Astrocyte (in vitro differentiated cells and primary cell): ENCODE measurements at regions not wholly inside any gene's neighbourhood (a gene's known extent, or its start where the extent isn't known, plus 50 kb on each side); places are given as distances from the start of the nearest gene placed in this dataset.
A peak's percentile ranks its signal among the peaks of the same experiment; 100 is the strongest.
"Not testable (repeated sequence)": the region's sequence is repeated elsewhere in the genome, so short reads cannot be mapped to it uniquely, and the experiment has no call there.

Source experiments
- DNase-seq: peaks from one replicate; pipeline ENCODE4 v3.0.0-alpha.2; 2010; ENCODE audit warnings: low read depth
- FAIRE-seq: peaks from 2 replicates; lab custom pipeline; 2011; peaks lifted over from hg19 to GRCh38; lab: Jason Lieb, UNC
- H2AFZ ChIP-seq: 2 replicates; pipeline ENCODE4 v1.6.0; 2012; ENCODE audit warnings: low read depth, low read length, inconsistent platforms
- H3K27ac ChIP-seq: 2 replicates; pipeline ENCODE4 v1.5.1; 2011; ENCODE audit warnings: low read depth, low read length, inconsistent platforms
- H3K27me3 ChIP-seq: 2 replicates; pipeline ENCODE4 v1.6.0; 2011; ENCODE audit warnings: low read length, inconsistent platforms; ENCODE audit not compliant: insufficient read depth
- H3K36me3 ChIP-seq: 2 replicates; pipeline ENCODE4 v1.5.1; 2011; ENCODE audit warnings: low read length, inconsistent platforms; ENCODE audit not compliant: insufficient read depth
- H3K4me1 ChIP-seq: 2 replicates; pipeline ENCODE4 v1.5.1; 2011; ENCODE audit warnings: low read length, inconsistent platforms; ENCODE audit not compliant: insufficient read depth
- H3K4me2 ChIP-seq: 2 replicates; pipeline ENCODE4 v1.6.0; 2012; ENCODE audit warnings: low read length, inconsistent platforms
- H3K4me3 ChIP-seq: 2 replicates; pipeline ENCODE4 v1.5.1; 2011; ENCODE audit warnings: low read depth, mild to moderate bottlenecking, low read length, inconsistent platforms; ENCODE audit not compliant: insufficient read depth
- H3K79me2 ChIP-seq: 2 replicates; pipeline ENCODE4 v1.6.0; 2012; ENCODE audit warnings: mild to moderate bottlenecking, low read length, inconsistent platforms; ENCODE audit not compliant: insufficient read depth
- H3K9ac ChIP-seq: 2 replicates; pipeline ENCODE4 v1.6.0; 2012; ENCODE audit warnings: mild to moderate bottlenecking, low read length, inconsistent platforms
- H3K9me3 ChIP-seq: 2 replicates; pipeline ENCODE4 v1.5.1; 2012; ENCODE audit warnings: low read depth, mild to moderate bottlenecking, low read length, inconsistent platforms; ENCODE audit not compliant: insufficient read depth
- H4K20me1 ChIP-seq: 2 replicates; pipeline ENCODE4 v1.6.0; 2012; ENCODE audit warnings: low read length, inconsistent platforms; ENCODE audit not compliant: insufficient read depth
- H3K27ac Mint-ChIP-seq: one replicate; pipeline ENCODE4 v1.8.0; 2021; ENCODE audit warnings: mild to moderate bottlenecking, mixed read lengths; ENCODE audit not compliant: unreplicated experiment
- H3K27me3 Mint-ChIP-seq: one replicate; pipeline ENCODE4 v1.8.0; 2021; ENCODE audit warnings: low read depth, mixed read lengths; ENCODE audit not compliant: unreplicated experiment
- H3K36me3 Mint-ChIP-seq: one replicate; pipeline ENCODE4 v1.8.0; 2021; ENCODE audit warnings: low read depth, mixed read lengths; ENCODE audit not compliant: unreplicated experiment
- H3K4me1 Mint-ChIP-seq: one replicate; pipeline ENCODE4 v1.8.0; 2021; ENCODE audit warnings: low read depth, mixed read lengths; ENCODE audit not compliant: unreplicated experiment
- H3K4me3 Mint-ChIP-seq: one replicate; pipeline ENCODE4 v1.8.0; 2021; ENCODE audit warnings: mild to moderate bottlenecking, moderate library complexity, mixed read lengths; ENCODE audit not compliant: unreplicated experiment
- H3K9me3 Mint-ChIP-seq: one replicate; pipeline ENCODE4 v1.8.0; 2021; ENCODE audit warnings: mild to moderate bottlenecking, mixed read lengths; ENCODE audit not compliant: unreplicated experiment
- CTCF ChIP-seq: IDR thresholded peaks from 2 replicates; pipeline ENCODE4 v1.5.1; 2011; ENCODE audit warnings: low read depth, mild to moderate bottlenecking, inconsistent platforms, low read length, moderate library complexity; ENCODE audit not compliant: insufficient read depth
- EZH2 ChIP-seq: IDR thresholded peaks from 2 replicates; pipeline ENCODE4 v1.6.1; 2012; ENCODE audit warnings: mild to moderate bottlenecking, low read length, inconsistent platforms; ENCODE audit not compliant: insufficient read depth

GRCh38 chr14:28983279-28983678 is 216.7 kb downstream of the FOXG1 start:
- Mint-ChIP-seq H3K36me3 (no peaks in the 10 kb centered on the region), H3K4me3 (no peak overlapping the region), H3K4me1 (no peaks in the 10 kb centered on the region), H3K27me3 (no peaks in the 10 kb centered on the region), H3K27ac (no peak overlapping the region), H3K9me3 (no peaks in the 10 kb centered on the region)
- Histone ChIP-seq H3K27ac (no peak overlapping the region), H3K9ac (no peak overlapping the region), H4K20me1 (no peaks in the 10 kb centered on the region), H3K4me1 (no peaks in the 10 kb centered on the region), H3K4me2 (no peak overlapping the region), H3K4me3 (no peak overlapping the region), H3K9me3 (no peaks in the 10 kb centered on the region), H2AFZ (no peak overlapping the region), H3K36me3 (no peaks in the 10 kb centered on the region), H3K79me2 (no peaks in the 10 kb centered on the region), H3K27me3 (no peaks in the 10 kb centered on the region)
- no peak for DNase-seq
- FAIRE-seq = no peak
- TF ChIP-seq CTCF (no peak), EZH2 (no peak)

GRCh38 chr14:28987516-28987915 is 220.9 kb downstream of the FOXG1 start:
- TF ChIP-seq CTCF (no peak), EZH2 (no peak)

GRCh38 chr14:28997196-28997595 is 230.6 kb downstream of the FOXG1 start:
- H2AFZ ChIP-seq, H3K4me3 Mint-ChIP-seq, H3K9me3 Mint-ChIP-seq, H3K27me3 ChIP-seq, H3K9me3 ChIP-seq, H3K36me3 ChIP-seq, H3K4me1 Mint-ChIP-seq, H3K27ac Mint-ChIP-seq, H3K9ac ChIP-seq, H3K27me3 Mint-ChIP-seq, DNase-seq, H3K79me2 ChIP-seq, H3K36me3 Mint-ChIP-seq, H3K4me1 ChIP-seq, H3K4me2 ChIP-seq, H3K4me3 ChIP-seq, H4K20me1 ChIP-seq, H3K27ac ChIP-seq, FAIRE-seq: not testable (repeated sequence)

More at GRCh38 chr14:28987516-28987915, 220.9 kb downstream of the FOXG1 start:
- Histone ChIP-seq H3K27ac (no peak overlapping the region), H3K4me2 (no peak overlapping the region), H3K36me3 (no peaks in the 10 kb centered on the region), H3K4me1 (no peaks in the 10 kb centered on the region), H3K9ac (no peak overlapping the region), H3K4me3 (no peak overlapping the region), H3K79me2 (no peaks in the 10 kb centered on the region), H4K20me1 (no peaks in the 10 kb centered on the region), H3K27me3 (no peaks in the 10 kb centered on the region), H3K9me3 (no peaks in the 10 kb centered on the region), H2AFZ (no peak overlapping the region)
- no peaks in the 10 kb centered on the region for H3K4me1 Mint-ChIP-seq
- no peak overlapping the region for H3K27ac Mint-ChIP-seq
- no peaks in the 10 kb centered on the region for H3K9me3 Mint-ChIP-seq
- FAIRE-seq (no peak), DNase-seq (peak; percentile 7)
- no peaks in the 10 kb centered on the region for H3K27me3 Mint-ChIP-seq
- no peaks in the 10 kb centered on the region for H3K36me3 Mint-ChIP-seq
- H3K4me3 Mint-ChIP-seq = no peak overlapping the region
